Neural cell (in vitro differentiated cells): ENCODE measurements at regions not wholly inside any gene's neighbourhood (a gene's known extent, or its start where the extent isn't known, plus 50 kb on each side); places are given as distances from the start of the nearest gene placed in this dataset.

Experiments
- H2AFZ ChIP-seq: fragments of 200-600, 300-800 bp; sonication (generic), shearing (Covaris generic); 2 replicates; pipeline ENCODE4 v1.6.0; 2014; ENCODE audit warnings: low read depth, mild to moderate bottlenecking, antibody characterized with exemption, low read length, moderate library complexity
- H3F3A ChIP-seq: fragments of 200-600 bp; shearing (Covaris generic); 2 replicates; pipeline ENCODE4 v1.6.1; 2016; ENCODE audit warnings: mild to moderate bottlenecking, moderate library complexity, mixed read lengths, antibody characterized with exemption, low read length; ENCODE audit not compliant: insufficient read depth, poor library complexity, severe bottlenecking
- H3K27ac ChIP-seq: fragments of 200-600, 300-800 bp; sonication (generic), shearing (Covaris generic); 2 replicates; pipeline ENCODE4 v1.5.1; 2014; ENCODE audit warnings: mild to moderate bottlenecking, low read length, moderate library complexity
- H3K27me3 ChIP-seq: fragments of 300-800, 200-600 bp; sonication (generic), shearing (Covaris generic); 2 replicates; pipeline ENCODE4 v1.6.0; 2014; ENCODE audit warnings: mild to moderate bottlenecking, low read depth, low read length, moderate library complexity; ENCODE audit not compliant: insufficient read depth
- H3K36me3 ChIP-seq: fragments of 300-800, 200-600 bp; sonication (generic), shearing (Covaris generic); 2 replicates; pipeline ENCODE4 v1.5.1; 2014; ENCODE audit warnings: mild to moderate bottlenecking, antibody characterized with exemption, low read length, moderate library complexity; ENCODE audit not compliant: insufficient read depth
- H3K4me2 ChIP-seq: fragments of 300-800, 200-600 bp; sonication (generic), shearing (Covaris generic); 2 replicates; pipeline ENCODE4 v1.6.0; 2014; ENCODE audit warnings: mild to moderate bottlenecking, low read length
- H3K4me3 ChIP-seq: fragments of 300-800, 200-600 bp; sonication (generic), shearing (Covaris generic); 2 replicates; pipeline ENCODE4 v1.5.1; 2014; ENCODE audit warnings: mild to moderate bottlenecking, low read length, moderate library complexity
- H3K79me2 ChIP-seq: fragments of 200-600 bp; shearing (Covaris generic); replicated peaks from 2 replicates; pipeline ENCODE4 v1.6.0; 2014; ENCODE audit warnings: mild to moderate bottlenecking, low read length, moderate library complexity; ENCODE audit not compliant: insufficient read depth
- H3K9ac ChIP-seq: fragments of 300-800, 200-600 bp; sonication (generic), shearing (Covaris generic); 2 replicates; pipeline ENCODE4 v1.6.1; 2016; ENCODE audit warnings: mild to moderate bottlenecking, low read length, mixed read lengths
- H3K9me2 ChIP-seq: fragments of 200-600 bp; shearing (Covaris generic); 2 replicates; pipeline ENCODE4 v1.6.1; 2016; ENCODE audit warnings: mild to moderate bottlenecking, low read length, mixed read lengths; ENCODE audit not compliant: insufficient read depth
- H3K9me3 ChIP-seq: fragments of 200-600, 300-800 bp; sonication (generic), shearing (Covaris generic); 2 replicates; pipeline ENCODE4 v1.6.1; 2016; ENCODE audit warnings: mild to moderate bottlenecking, mixed run types, low read length, moderate library complexity, mixed read lengths
- H4K20me1 ChIP-seq: fragments of 200-600 bp; shearing (Covaris generic); 2 replicates; pipeline ENCODE4 v1.6.1; 2016; ENCODE audit warnings: mild to moderate bottlenecking, mixed run types; ENCODE audit not compliant: insufficient read depth
- CTCF ChIP-seq: fragments of 450-650 bp; IDR thresholded peaks from 2 replicates; pipeline ENCODE4 v1.5.1; 2014; ENCODE audit warnings: antibody characterized with exemption, mild to moderate bottlenecking, moderate library complexity; ENCODE audit not compliant: poor library complexity, severe bottlenecking
- EP300 ChIP-seq: fragments of 450-650 bp; conservative IDR thresholded peaks from 2 replicates; pipeline ENCODE4 v1.6.1; 2014; ENCODE audit warnings: antibody characterized with exemption, mild to moderate bottlenecking, moderate library complexity; ENCODE audit not compliant: poor library complexity, severe bottlenecking
- EZH2 ChIP-seq: fragments of 200-600, 300-800 bp; shearing (Covaris generic), sonication (generic); IDR thresholded peaks from 2 replicates; pipeline ENCODE4 v1.6.1; 2014; ENCODE audit warnings: antibody characterized with exemption, low read length, borderline replicate concordance, mild to moderate bottlenecking; ENCODE audit not compliant: insufficient read depth, poor library complexity, severe bottlenecking
- MXI1 ChIP-seq: fragments of 450-650 bp; conservative IDR thresholded peaks from 2 replicates; pipeline ENCODE4 v1.6.1; 2014; ENCODE audit warnings: antibody characterized with exemption, mild to moderate bottlenecking; ENCODE audit not compliant: poor library complexity, severe bottlenecking
- POLR2AphosphoS5 ChIP-seq: IDR thresholded peaks from 2 replicates; pipeline ENCODE4 v1.6.1; 2012
- RAD21 ChIP-seq: fragments of 450-650 bp; conservative IDR thresholded peaks from 2 replicates; pipeline ENCODE4 v1.6.1; 2014; ENCODE audit warnings: antibody characterized with exemption, mild to moderate bottlenecking, moderate library complexity
- SMC3 ChIP-seq: fragments of 450-650 bp; conservative IDR thresholded peaks from 2 replicates; pipeline ENCODE4 v1.6.1; 2014; ENCODE audit warnings: antibody characterized with exemption, mild to moderate bottlenecking, moderate library complexity; ENCODE audit not compliant: poor library complexity
- TAF1 ChIP-seq: IDR thresholded peaks from 2 replicates; pipeline ENCODE4 v1.6.1; 2012; ENCODE audit warnings: low read depth
- TF ChIP-seq, protein P1 (sequence below): IDR thresholded peaks from 2 replicates; pipeline ENCODE4 v1.6.1; 2012; ENCODE audit warnings: borderline replicate concordance

DNA sequence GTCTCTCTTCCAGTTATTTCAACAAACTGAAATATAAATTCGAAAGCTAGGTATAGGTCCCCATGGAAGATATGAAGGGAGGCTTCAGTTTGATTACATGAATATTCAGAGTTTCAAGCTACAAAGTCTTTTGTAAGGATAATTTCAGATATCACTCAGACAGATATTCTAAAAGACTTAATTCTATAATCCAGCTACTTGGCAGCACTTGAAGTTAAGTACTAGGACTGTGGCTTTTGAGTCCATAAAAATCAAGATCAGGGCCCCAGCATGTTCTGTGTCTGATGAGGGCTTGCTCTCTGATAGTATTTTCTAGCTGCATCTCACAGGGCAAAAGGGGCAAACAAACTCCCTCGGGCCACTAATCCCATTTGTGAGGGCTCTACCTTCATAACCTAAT, 160.6 kb upstream of the IRS2 start:
- Histone ChIP-seq H4K20me1 (no peaks in the 10 kb centered on the region), H3K4me2 (no peak overlapping the region), H3K27me3 (no peaks in the 10 kb centered on the region), H2AFZ (no peak overlapping the region), H3K27ac (no peak overlapping the region), H3K4me3 (no peak overlapping the region), H3K9ac (no peak overlapping the region), H3K36me3 (no peaks in the 10 kb centered on the region), H3K9me2 (no peaks in the 10 kb centered on the region), H3F3A (no peaks in the 10 kb centered on the region), H3K79me2 (no peaks in the 10 kb centered on the region), H3K9me3 (no peaks in the 10 kb centered on the region)
- TF ChIP-seq MXI1, result no peak
- TF ChIP-seq CTCF, result no peak
- no peak for TF ChIP-seq POLR2AphosphoS5
- TF ChIP-seq EP300, result no peak
- TF ChIP-seq SMC3, result no peak
- no peak for TF ChIP-seq TAF1
- TF ChIP-seq EZH2, result no peak
- TF ChIP-seq, protein P1, sequence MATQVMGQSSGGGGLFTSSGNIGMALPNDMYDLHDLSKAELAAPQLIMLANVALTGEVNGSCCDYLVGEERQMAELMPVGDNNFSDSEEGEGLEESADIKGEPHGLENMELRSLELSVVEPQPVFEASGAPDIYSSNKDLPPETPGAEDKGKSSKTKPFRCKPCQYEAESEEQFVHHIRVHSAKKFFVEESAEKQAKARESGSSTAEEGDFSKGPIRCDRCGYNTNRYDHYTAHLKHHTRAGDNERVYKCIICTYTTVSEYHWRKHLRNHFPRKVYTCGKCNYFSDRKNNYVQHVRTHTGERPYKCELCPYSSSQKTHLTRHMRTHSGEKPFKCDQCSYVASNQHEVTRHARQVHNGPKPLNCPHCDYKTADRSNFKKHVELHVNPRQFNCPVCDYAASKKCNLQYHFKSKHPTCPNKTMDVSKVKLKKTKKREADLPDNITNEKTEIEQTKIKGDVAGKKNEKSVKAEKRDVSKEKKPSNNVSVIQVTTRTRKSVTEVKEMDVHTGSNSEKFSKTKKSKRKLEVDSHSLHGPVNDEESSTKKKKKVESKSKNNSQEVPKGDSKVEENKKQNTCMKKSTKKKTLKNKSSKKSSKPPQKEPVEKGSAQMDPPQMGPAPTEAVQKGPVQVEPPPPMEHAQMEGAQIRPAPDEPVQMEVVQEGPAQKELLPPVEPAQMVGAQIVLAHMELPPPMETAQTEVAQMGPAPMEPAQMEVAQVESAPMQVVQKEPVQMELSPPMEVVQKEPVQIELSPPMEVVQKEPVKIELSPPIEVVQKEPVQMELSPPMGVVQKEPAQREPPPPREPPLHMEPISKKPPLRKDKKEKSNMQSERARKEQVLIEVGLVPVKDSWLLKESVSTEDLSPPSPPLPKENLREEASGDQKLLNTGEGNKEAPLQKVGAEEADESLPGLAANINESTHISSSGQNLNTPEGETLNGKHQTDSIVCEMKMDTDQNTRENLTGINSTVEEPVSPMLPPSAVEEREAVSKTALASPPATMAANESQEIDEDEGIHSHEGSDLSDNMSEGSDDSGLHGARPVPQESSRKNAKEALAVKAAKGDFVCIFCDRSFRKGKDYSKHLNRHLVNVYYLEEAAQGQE, result no peak
- TF ChIP-seq RAD21, result no peak

DNA sequence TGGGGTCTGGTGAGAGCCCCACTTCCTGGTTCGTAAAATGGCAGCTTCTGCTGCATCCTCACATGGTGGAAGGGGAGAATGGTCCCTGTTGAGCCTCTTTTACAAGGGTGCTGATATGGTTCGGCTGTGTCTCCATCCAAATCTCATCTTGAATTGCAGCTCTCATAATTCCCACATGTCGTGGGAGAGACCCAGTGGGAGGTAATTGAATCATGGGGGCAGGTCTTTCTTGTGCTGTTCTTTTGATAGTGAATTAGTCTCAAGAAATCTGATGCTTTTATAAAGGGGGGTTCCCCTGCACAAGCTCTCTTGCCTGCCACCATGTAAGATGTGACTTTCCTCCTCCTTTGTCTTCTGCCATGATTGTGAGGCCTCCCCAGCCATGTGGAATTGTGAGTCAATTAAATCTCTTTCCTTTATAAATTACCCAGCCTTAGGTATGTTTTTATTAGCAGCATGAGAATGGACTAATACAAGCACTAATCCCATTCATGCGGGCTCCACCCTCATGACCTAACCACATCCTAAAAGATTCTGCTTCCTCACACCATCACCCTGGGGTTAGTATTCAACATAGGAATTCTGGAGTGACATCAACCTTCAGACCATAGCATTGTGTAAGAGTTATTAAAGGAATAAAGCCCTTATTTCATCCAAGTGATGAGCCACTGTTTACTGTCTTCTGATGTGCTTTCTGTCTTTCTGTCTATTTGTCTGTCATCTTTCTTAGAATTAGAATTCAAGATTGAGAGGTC, 159.0 kb upstream of the IRS2 start:
- no peaks in the 10 kb centered on the region for H3K9me3 ChIP-seq
- H3K9ac ChIP-seq, result no peak overlapping the region
- H2AFZ ChIP-seq, result no peak overlapping the region
- no peaks in the 10 kb centered on the region for H3K36me3 ChIP-seq
- no peak overlapping the region for H3K4me2 ChIP-seq
- no peak overlapping the region for H3K4me3 ChIP-seq
- no peaks in the 10 kb centered on the region for H3K79me2 ChIP-seq
- H3K27me3 ChIP-seq, result no peaks in the 10 kb centered on the region
- TF ChIP-seq EZH2, result no peak
- TF ChIP-seq CTCF, result no peak
- no peak for TF ChIP-seq TAF1
- TF ChIP-seq EP300, result no peak
- no peak for TF ChIP-seq POLR2AphosphoS5
- no peak for TF ChIP-seq RAD21
- TF ChIP-seq, protein P1, result no peak
- TF ChIP-seq MXI1, result no peak
- TF ChIP-seq SMC3, result no peak
- no peaks in the 10 kb centered on the region for H3F3A ChIP-seq
- H3K27ac ChIP-seq, result no peak overlapping the region
- no peaks in the 10 kb centered on the region for H4K20me1 ChIP-seq
- H3K9me2 ChIP-seq, result no peaks in the 10 kb centered on the region
